PC-9 (cell line): ENCODE measurements at regions not wholly inside any gene's neighbourhood (a gene's known extent, or its start where the extent isn't known, plus 50 kb on each side); places are given as distances from the start of the nearest gene placed in this dataset.

Experiments used
- BruUV-seq: library from RNA; stranded (reverse); fragments of 400-500 nt; replicated peaks from 2 replicates; lab custom pipeline; 2021; lab: Mats Ljungman, UMichigan
- CTCF ChIA-PET: fragments of 300-600 bp; sonication (Branson Sonifier 250); formaldehyde crosslinking; loops from one replicate; lab custom pipeline; 2022; ENCODE audit warnings: antibody characterized with exemption; lab: Charles Lee
- POLR2A ChIA-PET: fragments of 300-600 bp; sonication (Branson Sonifier 250); formaldehyde crosslinking; loops from one replicate; lab custom pipeline; 2022; ENCODE audit warnings: antibody characterized with exemption; ENCODE audit not compliant: unreplicated experiment; lab: Charles Lee
- DNase-seq, 2 experiments: peaks; one replicate each; pipeline versions ENCODE4 v3.0.0 to v3.0.0-alpha.2; 2015 to 2022; ENCODE audit warnings: mixed read lengths in 1 of 2
- H2AFZ ChIP-seq: fragments of 200-600 bp; sonication (generic); 2 replicates; pipeline ENCODE4 v1.8.1; 2017; ENCODE audit warnings: antibody characterized with exemption
- H3F3A ChIP-seq: fragments of 200-600 bp; sonication (generic); 2 replicates; pipeline ENCODE4 v1.8.1; 2017; ENCODE audit warnings: antibody characterized with exemption, mild to moderate bottlenecking, low read depth; ENCODE audit not compliant: insufficient read depth
- H3K27ac ChIP-seq: fragments of 200-600 bp; sonication (generic); 2 replicates; pipeline ENCODE4 v1.6.1; 2016; ENCODE audit warnings: mixed run types
- H3K27me3 ChIP-seq: fragments of 200-600 bp; sonication (generic); 2 replicates; pipeline ENCODE4 v1.6.1; 2016; ENCODE audit warnings: low read depth, mixed run types; ENCODE audit not compliant: insufficient read depth
- H3K36me3 ChIP-seq: fragments of 200-600 bp; sonication (generic); 2 replicates; pipeline ENCODE4 v1.6.1; 2016; ENCODE audit warnings: low read depth, mixed run types
- H3K4me1 ChIP-seq: fragments of 200-600 bp; sonication (generic); replicated peaks from 2 replicates; pipeline ENCODE4 v1.6.1; 2016; ENCODE audit warnings: mixed run types; ENCODE audit not compliant: insufficient read depth
- H3K4me2 ChIP-seq: fragments of 200-600 bp; sonication (generic); 2 replicates; pipeline ENCODE4 v1.6.1; 2017; ENCODE audit warnings: mixed run types
- H3K4me3 ChIP-seq: fragments of 200-600 bp; sonication (generic); 2 replicates; pipeline ENCODE4 v1.6.1; 2016; ENCODE audit warnings: mixed run types
- H3K79me2 ChIP-seq: fragments of 200-600 bp; sonication (generic); 2 replicates; pipeline ENCODE4 v1.6.1; 2017; ENCODE audit warnings: low read depth, mixed run types
- H3K9me2 ChIP-seq: fragments of 200-600 bp; sonication (generic); 2 replicates; pipeline ENCODE4 v1.8.1; 2017; ENCODE audit warnings: mild to moderate bottlenecking; ENCODE audit not compliant: insufficient read depth
- H3K9me3 ChIP-seq: fragments of 200-600 bp; sonication (generic); 2 replicates; pipeline ENCODE4 v1.8.1; 2016; ENCODE audit warnings: low read depth; ENCODE audit not compliant: insufficient read depth
- H4K20me1 ChIP-seq: fragments of 200-600 bp; sonication (generic); 2 replicates; pipeline ENCODE4 v1.8.1; 2017; ENCODE audit not compliant: insufficient read depth
- EZH2 ChIP-seq: fragments of 200-600 bp; sonication (generic); IDR thresholded peaks from 2 replicates; pipeline ENCODE4 v1.8.0; 2017; ENCODE audit warnings: antibody characterized with exemption, low read depth
- intact Hi-C: fragments of 100-400 bp; cut with micrococcal nuclease; formaldehyde crosslinking; loops from one replicate; pipeline ENCODE4 v1.10.0; 2022; ENCODE audit not compliant: unreplicated experiment
- TF ChIP-seq, protein P1 (sequence below): fragments of 200-600 bp; sonication (generic); conservative IDR thresholded peaks from 2 replicates; pipeline ENCODE4 v1.6.1; 2017; ENCODE audit warnings: mixed run types, antibody characterized with exemption, mild to moderate bottlenecking, moderate library complexity

GRCh38 chr5:123681061-123681460, 169.1 kb downstream of the CSNK1G3 start:
- Histone ChIP-seq H2AFZ (no peak overlapping the region), H3K4me3 (no peak overlapping the region), H3F3A (no peaks in the 10 kb centered on the region), H4K20me1 (no peaks in the 10 kb centered on the region), H3K27ac (no peak overlapping the region), H3K79me2 (no peaks in the 10 kb centered on the region), H3K4me1 (no peaks in the 10 kb centered on the region), H3K9me2 (no peaks in the 10 kb centered on the region), H3K4me2 (no peak overlapping the region), H3K9me3 (no peaks in the 10 kb centered on the region), H3K36me3 (no peaks in the 10 kb centered on the region), H3K27me3 (no peaks in the 10 kb centered on the region)
- intact Hi-C loops: no loop called here
- POLR2A ChIA-PET: no interaction called here
- TF ChIP-seq, protein P1, sequence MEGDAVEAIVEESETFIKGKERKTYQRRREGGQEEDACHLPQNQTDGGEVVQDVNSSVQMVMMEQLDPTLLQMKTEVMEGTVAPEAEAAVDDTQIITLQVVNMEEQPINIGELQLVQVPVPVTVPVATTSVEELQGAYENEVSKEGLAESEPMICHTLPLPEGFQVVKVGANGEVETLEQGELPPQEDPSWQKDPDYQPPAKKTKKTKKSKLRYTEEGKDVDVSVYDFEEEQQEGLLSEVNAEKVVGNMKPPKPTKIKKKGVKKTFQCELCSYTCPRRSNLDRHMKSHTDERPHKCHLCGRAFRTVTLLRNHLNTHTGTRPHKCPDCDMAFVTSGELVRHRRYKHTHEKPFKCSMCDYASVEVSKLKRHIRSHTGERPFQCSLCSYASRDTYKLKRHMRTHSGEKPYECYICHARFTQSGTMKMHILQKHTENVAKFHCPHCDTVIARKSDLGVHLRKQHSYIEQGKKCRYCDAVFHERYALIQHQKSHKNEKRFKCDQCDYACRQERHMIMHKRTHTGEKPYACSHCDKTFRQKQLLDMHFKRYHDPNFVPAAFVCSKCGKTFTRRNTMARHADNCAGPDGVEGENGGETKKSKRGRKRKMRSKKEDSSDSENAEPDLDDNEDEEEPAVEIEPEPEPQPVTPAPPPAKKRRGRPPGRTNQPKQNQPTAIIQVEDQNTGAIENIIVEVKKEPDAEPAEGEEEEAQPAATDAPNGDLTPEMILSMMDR: no peak
- TF ChIP-seq EZH2: no peak
- CTCF ChIA-PET: no interaction called here
- no TSS peak for BruUV-seq
- DNase-seq: no peak

- DNase-seq: no peak
- no peaks in the 10 kb centered on the region for H3K4me1 ChIP-seq
- intact Hi-C loops: no loop called here
- no peaks in the 10 kb centered on the region for H3K79me2 ChIP-seq
- ChIA-PET CTCF (interaction anchor here (0.6 kb wide), 1 partner anchor 171 kb away, joined by 3 read pairs; no protein-coding TSS in a partner anchor), POLR2A (no interaction called here)
- H4K20me1 ChIP-seq: no peaks in the 10 kb centered on the region
- H3K27me3 ChIP-seq: no peaks in the 10 kb centered on the region
- TF ChIP-seq, protein P1: no peak
- no peaks in the 10 kb centered on the region for H3K9me3 ChIP-seq
- H2AFZ ChIP-seq: no peak overlapping the region
- H3K4me2 ChIP-seq: no peak overlapping the region
- no peak overlapping the region for H3K27ac ChIP-seq
- H3K36me3 ChIP-seq: no peaks in the 10 kb centered on the region
- no peak overlapping the region for H3K4me3 ChIP-seq
- BruUV-seq: no TSS peak
- H3K9me2 ChIP-seq: no peaks in the 10 kb centered on the region
- H3F3A ChIP-seq: no peaks in the 10 kb centered on the region
Observed at GRCh38 chr5:123673107-123673506, 161.1 kb downstream of the CSNK1G3 start.

DNA sequence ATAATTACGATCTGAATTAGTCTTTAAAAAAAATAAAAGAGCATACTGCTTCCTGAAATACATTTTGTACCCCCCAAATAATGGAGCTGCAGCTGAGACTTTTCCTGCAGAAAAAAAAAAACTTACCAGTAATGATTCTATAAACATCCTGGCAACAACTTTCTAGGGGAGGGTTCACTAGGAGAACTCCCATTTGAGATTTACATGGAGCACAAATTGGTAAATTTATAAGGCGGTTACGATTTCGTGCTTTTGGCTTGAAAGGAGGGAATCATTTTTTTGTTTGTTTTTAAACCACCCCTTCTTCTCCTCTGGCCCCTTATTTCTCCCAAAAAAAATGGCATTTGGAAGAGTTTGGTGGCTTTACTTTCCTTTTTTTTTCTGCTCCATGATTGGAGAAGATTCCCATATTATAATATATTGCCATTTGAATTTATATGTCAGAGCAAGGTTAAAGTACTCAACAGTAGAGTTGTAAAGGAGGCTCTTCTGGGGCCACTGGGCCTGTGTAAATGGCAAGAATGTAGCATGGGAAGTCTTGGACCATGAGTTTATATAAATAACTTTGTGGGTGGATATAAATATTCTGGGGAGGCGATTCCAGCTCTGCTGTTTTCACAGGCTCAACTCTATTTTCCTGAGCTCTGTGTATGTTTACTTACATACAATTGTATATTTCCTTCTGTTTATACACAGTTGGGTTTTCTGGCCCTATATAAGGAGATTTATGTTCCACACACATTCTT, 159.9 kb downstream of the CSNK1G3 start:
- H3K9me3 ChIP-seq: no peaks in the 10 kb centered on the region
- ChIA-PET CTCF (no interaction called here), POLR2A (interaction anchor here (0.6 kb wide), 1 partner anchor 12 kb away, joined by 7 read pairs; no protein-coding TSS in a partner anchor)
- H3K4me3 ChIP-seq: no peak overlapping the region
- H3K4me2 ChIP-seq: no peak overlapping the region
- no peaks in the 10 kb centered on the region for H3K79me2 ChIP-seq
- TF ChIP-seq EZH2: no peak
- TF ChIP-seq, protein P1: no peak
- BruUV-seq: no TSS peak
- no peaks in the 10 kb centered on the region for H3K36me3 ChIP-seq
- no peaks in the 10 kb centered on the region for H3F3A ChIP-seq
- no peaks in the 10 kb centered on the region for H4K20me1 ChIP-seq
- H3K27ac ChIP-seq: no peak overlapping the region
- no peaks in the 10 kb centered on the region for H3K27me3 ChIP-seq
- no peak overlapping the region for H2AFZ ChIP-seq
- DNase-seq: no peak
- intact Hi-C loops: no loop called here
- no peaks in the 10 kb centered on the region for H3K4me1 ChIP-seq
- no peaks in the 10 kb centered on the region for H3K9me2 ChIP-seq
